ENCODE measurements at regions not wholly inside any gene's neighbourhood (a gene's known extent, or its start where the extent isn't known, plus 50 kb on each side); places are given as distances from the start of the nearest gene placed in this dataset.

DNA sequence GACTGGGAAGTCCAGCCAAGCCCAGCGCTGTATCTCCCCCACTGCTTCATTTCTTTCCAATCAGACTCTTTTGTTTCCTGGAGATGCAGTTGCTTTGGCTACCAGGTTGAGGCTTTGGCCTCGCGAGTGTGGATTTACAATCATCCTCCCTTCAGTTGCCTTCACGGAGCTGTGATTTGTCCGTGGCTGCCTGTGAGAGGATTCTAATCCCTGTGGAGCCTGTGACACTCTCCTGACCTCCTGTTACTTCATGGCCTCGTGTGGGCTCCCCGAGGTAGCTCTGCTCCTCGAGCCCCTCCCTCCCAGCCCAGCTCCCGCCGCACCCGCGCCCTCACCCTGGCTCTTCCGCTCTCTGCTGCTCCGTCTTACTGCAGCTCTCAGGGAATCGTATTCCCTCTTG, 107.2 kb upstream of the STC2 start:
- DNase-seq, result no peak
- Mint-ChIP-seq H3K4me3 (no peak overlapping the region), H3K9me3 (peaks cover 2% of the 10 kb centered on the region), H3K27ac (no peak overlapping the region), H3K27me3 (peaks cover 3% of the 10 kb centered on the region), H3K36me3 (no peaks in the 10 kb centered on the region), H3K4me1 (no peaks in the 10 kb centered on the region)
- no peak for ATAC-seq (ENCODE audit: low read depth)
- POLR2A ChIA-PET, result no interaction called here

DNA sequence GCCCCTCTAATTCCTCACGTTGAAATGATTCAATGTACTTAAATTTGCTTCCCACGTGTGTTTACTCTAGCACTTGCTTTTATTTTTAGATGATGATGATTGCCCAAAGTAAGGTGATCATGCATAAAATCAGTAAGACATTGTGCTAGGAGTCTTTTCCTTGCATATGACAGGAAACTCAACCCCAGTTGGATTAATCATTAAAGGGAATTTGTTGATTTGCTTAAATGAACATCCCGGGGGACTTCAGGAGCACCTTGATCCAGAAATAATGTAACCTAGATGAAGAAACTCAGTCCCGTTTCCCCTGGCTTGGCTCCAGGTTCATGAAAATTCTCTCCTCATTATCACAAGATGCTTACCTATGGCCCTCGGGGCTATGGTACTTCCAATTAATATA, 106.1 kb upstream of the STC2 start:
- ATAC-seq (ENCODE audit: low read depth) (no peak), DNase-seq (no peak)
- Mint-ChIP-seq H3K9me3 (peaks cover 2% of the 10 kb centered on the region), H3K4me1 (no peaks in the 10 kb centered on the region), H3K4me3 (no peak overlapping the region), H3K27ac (no peak overlapping the region), H3K27me3 (peaks cover 3% of the 10 kb centered on the region), H3K36me3 (no peaks in the 10 kb centered on the region)
- POLR2A ChIA-PET, result no interaction called here

DNA sequence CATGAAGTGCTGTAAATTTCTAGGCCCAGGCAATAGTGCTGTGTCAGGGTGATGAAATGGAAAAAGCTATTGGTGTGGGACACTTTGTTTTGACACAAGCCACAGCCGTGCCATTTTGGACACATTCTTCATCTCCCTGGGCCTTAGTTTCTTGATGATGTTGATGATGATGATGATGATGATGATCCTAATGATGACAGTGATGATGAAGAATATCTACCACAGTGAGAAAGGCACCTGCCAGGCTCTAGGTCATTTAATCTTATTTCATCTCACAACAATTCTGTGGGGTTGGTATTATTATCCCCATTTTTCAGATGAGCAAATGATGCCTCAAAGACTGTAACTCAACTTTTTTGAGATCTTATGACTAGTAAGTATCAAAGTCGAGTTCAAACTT, 102.2 kb upstream of the STC2 start:
- POLR2A ChIA-PET, result no interaction called here

DNA sequence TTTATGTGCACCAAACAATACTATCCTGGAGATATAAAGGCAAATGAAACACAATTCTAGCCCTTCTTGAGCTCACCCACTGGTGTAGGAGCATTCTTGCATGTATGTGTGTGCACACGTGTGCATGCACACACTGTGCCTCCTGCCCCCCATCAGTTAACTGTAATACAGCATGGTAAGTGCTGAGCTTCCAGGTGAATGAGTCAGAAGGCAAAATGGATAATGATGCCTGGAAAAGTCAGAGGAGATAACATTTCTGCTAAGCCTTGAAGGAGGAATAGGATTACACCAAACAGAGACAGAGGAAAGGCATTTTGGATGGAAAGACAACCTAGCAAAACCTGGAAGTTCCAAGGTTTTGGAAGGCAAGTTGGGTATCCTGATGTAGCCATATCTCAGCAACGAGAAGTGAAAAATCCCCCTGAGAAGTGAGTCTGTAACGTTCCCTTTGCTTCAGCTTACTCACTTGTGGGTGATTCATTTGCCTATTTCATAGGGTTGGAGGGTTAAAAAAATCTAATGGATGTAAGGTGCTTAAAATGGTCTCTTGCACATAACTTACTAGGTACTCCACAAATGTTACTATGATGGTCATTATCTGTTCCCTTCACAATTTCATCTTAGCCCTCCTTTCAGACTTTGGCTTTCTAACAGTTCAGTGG, 101.4 kb upstream of the STC2 start:
- Mint-ChIP-seq H3K27me3 (peaks cover 14% of the 10 kb centered on the region), H3K4me1 (no peaks in the 10 kb centered on the region), H3K9me3 (peaks cover 2% of the 10 kb centered on the region), H3K4me3 (no peak overlapping the region), H3K27ac (no peak overlapping the region), H3K36me3 (no peaks in the 10 kb centered on the region)
- no peak for ATAC-seq (ENCODE audit: low read depth)
- POLR2A ChIA-PET, result no interaction called here
- DNase-seq, result no peak

More for the DNA sequence above, 102.2 kb upstream of the STC2 start:
- DNase-seq (no peak), ATAC-seq (ENCODE audit: low read depth) (no peak)
- Mint-ChIP-seq H3K4me3 (no peak overlapping the region), H3K27me3 (peaks cover 14% of the 10 kb centered on the region), H3K36me3 (no peaks in the 10 kb centered on the region), H3K9me3 (no peaks in the 10 kb centered on the region), H3K27ac (no peak overlapping the region), H3K4me1 (no peaks in the 10 kb centered on the region)

DNA sequence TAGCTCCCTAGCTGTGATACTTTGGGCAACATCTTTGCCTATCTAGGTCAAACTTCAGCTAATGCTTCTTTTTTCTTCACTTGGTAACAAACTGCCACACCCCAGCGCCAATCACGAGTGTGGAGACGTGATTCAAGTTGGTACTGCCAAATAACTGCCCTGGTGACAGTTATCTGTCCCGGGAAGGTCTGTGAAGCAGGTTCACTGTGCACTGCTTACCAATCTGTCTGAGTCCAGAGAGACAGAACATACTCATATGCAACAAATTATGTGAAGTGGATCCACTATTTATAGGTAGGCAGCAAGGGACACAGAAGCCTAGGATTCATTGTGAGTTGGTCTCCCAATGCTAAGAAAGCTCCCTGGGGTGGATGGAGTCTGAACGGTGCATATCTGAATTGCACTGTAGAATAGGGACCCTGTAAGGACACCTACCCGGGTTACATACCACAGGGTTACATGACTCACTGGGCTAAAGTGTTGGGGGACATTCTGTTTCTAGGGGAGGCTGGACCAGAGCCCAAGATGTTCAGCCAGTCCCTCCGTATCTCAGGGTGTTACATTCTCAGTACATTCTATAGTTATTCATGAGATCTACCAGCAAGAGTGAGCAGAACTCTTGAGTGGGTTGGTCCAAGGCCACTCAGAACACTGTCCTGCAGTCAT, 95.4 kb upstream of the STC2 start:
- no peak for DNase-seq
- ATAC-seq (ENCODE audit: low read depth), result no peak
- Mint-ChIP-seq H3K36me3 (no peaks in the 10 kb centered on the region), H3K27me3 (peaks cover 11% of the 10 kb centered on the region), H3K4me3 (no peak overlapping the region), H3K27ac (no peak overlapping the region), H3K4me1 (no peaks in the 10 kb centered on the region), H3K9me3 (peaks cover 4% of the 10 kb centered on the region)
- POLR2A ChIA-PET, result no interaction called here

DNA sequence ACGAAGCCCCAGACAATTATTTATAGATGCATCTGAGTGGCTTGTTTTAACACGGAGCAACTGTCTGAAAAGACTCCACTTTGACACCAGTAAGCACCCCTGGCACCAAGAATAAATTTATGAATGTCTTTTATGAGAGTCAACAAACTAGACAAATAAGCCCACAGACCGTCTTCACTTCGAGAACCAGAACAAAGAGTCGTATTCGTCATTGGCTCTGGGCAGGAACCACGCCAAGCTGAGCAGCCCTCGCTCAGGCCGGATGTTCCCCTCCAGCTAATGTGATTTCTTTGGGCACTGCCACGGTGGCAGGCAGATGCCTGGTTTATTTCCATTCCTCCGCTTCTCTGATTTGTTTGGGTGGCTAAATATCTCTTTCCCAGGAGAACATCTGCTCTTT, 91.9 kb upstream of the STC2 start:
- no peaks in the 10 kb centered on the region for H3K36me3 Mint-ChIP-seq
- peaks cover 5% of the 10 kb centered on the region for H3K9me3 Mint-ChIP-seq
- POLR2A ChIA-PET, result no interaction called here
- no peak overlapping the region for H3K4me3 Mint-ChIP-seq
- no peak for DNase-seq
- no peaks in the 10 kb centered on the region for H3K27me3 Mint-ChIP-seq
- H3K4me1 Mint-ChIP-seq, result no peaks in the 10 kb centered on the region
- no peak for ATAC-seq (ENCODE audit: low read depth)
- H3K27ac Mint-ChIP-seq, result no peak overlapping the region

DNA sequence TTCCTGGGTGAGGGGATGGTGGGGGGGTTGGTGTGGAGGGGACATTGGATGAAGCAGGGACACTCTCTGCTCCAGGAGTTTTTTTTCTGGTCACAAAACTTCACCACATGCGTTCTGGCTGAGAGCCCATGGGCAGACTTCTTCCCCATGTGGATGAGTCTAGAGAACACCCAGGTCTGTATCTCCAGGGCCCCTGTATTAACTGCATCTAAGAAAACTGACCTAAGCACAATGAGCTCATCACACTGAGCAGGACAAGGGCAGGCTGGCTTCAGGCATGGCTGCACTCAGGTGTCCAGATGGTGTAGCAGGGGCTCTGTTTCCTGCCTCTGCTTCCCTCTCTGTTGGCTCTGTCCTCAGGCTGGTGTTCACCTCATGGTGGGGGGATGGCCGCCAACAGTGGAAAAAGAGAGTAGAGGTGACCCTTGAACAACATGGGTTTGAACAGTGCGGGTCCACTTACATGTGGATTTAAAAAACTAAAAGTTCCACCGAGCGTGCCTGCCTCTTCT, 85.3 kb upstream of the STC2 start:
- ATAC-seq (ENCODE audit: low read depth), result no peak
- Mint-ChIP-seq H3K9me3 (peaks cover 1% of the 10 kb centered on the region), H3K36me3 (no peaks in the 10 kb centered on the region), H3K27me3 (no peaks in the 10 kb centered on the region), H3K4me1 (no peaks in the 10 kb centered on the region), H3K27ac (no peak overlapping the region), H3K4me3 (no peak overlapping the region)
- no peak for DNase-seq
- POLR2A ChIA-PET, result no interaction called here

DNA sequence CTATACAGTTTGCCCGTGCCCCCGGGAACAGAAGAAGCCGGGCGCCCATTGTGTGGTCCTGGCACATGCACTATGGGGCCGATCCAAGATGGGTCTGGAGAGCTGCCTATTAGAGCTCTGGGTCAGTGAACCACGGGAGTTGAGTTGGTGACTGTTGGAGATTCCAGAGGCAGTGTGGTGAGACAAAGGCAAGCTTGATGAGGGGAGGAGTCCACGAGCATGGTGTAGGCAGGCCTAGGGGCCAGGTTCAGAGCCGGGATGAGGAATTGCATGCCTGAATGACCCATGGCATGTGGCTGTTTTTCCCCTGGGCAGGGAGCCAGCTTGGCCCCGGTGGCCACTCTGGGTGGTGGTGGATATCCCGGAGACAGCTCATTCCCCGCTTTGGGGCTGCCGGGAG, 84.4 kb upstream of the STC2 start:
- no peaks in the 10 kb centered on the region for H3K9me3 Mint-ChIP-seq
- no peak for ATAC-seq (ENCODE audit: low read depth)
- no peak overlapping the region for H3K4me3 Mint-ChIP-seq
- H3K4me1 Mint-ChIP-seq, result no peaks in the 10 kb centered on the region
- POLR2A ChIA-PET, result no interaction called here
- DNase-seq, result no peak
- H3K36me3 Mint-ChIP-seq, result no peaks in the 10 kb centered on the region
- no peaks in the 10 kb centered on the region for H3K27me3 Mint-ChIP-seq
- H3K27ac Mint-ChIP-seq, result no peak overlapping the region

DNA sequence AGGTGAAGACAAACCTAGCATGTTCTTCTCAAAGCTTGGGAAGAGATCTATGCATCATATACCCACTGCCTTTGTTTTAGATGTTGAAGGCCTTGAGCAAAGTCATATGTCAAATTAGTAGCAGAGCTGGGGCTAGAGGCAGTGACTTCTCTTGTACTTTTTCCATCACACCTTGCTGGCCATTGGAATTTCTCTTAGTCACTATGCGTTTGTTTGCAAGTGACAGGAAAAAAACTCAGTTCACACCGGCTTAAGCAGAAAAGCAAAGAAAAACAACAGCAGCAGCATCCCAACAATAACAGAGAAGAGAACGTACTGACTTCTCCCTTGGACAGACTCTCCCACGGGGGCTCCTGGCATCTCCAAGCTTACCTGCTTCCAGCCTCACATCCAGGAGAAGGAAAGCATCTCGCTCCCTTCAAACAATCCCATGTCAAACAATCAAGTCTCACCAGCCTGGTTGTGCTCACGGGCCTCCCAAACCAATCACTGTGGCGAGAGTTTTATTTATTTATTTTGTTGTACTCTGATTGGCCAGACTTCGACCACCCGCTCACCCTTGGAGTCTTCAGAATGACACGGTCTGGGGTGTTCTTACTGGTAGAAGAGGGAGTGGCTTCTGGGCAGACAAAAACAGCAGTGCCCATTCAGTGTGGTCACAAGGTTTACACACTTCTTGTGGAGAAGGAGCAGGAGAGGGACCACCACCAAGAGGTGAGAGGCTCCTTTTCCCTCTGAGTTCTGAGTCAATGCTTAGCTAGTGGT, 83.8 kb upstream of the STC2 start:
- no peak overlapping the region for H3K4me3 Mint-ChIP-seq

DNA sequence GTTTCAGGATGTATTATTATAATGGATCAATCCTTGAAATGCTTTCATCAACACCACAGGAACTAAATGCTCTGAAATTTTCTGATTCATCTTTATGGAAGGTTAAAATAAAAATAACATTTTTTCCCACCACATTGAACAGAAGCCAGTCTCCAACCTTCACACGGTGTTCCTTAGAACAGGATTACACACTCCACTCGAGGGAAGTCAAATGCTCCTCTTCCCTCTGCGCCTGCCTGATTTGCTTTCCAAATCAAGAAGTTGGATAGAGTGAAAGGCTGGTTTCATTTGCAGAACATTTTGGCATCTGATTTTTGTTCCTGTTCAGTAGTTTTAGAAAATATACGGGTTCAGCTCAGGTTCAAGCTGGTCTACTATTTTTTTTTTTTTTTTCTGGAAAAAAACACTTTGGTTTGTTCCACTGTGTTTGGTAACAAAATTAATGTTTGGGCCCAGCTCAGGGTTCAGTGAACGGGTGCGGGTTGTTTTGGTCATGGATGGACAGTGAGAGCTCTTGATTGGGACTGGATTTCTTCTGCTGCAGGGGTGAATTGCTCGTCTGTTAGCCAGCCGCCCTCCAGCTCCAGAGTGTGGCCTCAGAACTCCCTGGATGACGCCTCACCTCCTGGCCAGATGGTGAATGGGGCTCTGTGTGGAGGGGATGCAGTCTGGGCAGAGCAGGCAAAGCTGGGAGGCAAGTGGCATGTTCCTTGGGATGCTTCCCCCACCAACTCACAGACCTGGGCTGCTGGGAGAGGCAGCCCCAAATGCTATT, 82.4 kb upstream of the STC2 start:
- POLR2A ChIA-PET, result no interaction called here
- Mint-ChIP-seq H3K27ac (no peak overlapping the region), H3K4me3 (no peak overlapping the region)

More for the DNA sequence above, 83.8 kb upstream of the STC2 start:
- no peak overlapping the region for H3K27ac Mint-ChIP-seq
- no peaks in the 10 kb centered on the region for H3K27me3 Mint-ChIP-seq
- DNase-seq, result no peak
- no peak for ATAC-seq (ENCODE audit: low read depth)
- POLR2A ChIA-PET, result no interaction called here
- no peaks in the 10 kb centered on the region for H3K4me1 Mint-ChIP-seq
- no peaks in the 10 kb centered on the region for H3K9me3 Mint-ChIP-seq
- no peaks in the 10 kb centered on the region for H3K36me3 Mint-ChIP-seq

DNA sequence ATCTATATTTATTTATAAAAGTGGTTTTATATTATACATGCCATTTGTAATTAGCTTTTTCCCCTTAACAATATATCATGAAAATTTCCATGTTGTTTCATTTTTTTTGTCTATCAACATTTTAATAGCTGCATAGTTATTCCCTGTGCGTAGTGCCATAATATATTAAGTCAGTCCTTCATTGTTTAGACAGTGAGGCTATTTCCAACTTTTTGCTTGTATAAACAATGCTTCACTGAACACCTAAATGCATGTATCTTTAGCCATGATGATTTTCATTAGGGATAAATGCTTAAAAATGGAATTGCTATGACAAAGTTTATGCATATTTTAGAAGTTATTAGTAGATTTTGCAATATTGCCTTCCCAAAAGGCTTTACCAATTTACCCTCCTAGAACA, 80.7 kb upstream of the STC2 start:
- no peaks in the 10 kb centered on the region for H3K4me1 Mint-ChIP-seq
- H3K36me3 Mint-ChIP-seq, result no peaks in the 10 kb centered on the region
- POLR2A ChIA-PET, result no interaction called here
- H3K27ac Mint-ChIP-seq, result no peak overlapping the region
- no peaks in the 10 kb centered on the region for H3K9me3 Mint-ChIP-seq
- H3K27me3 Mint-ChIP-seq, result no peaks in the 10 kb centered on the region
- DNase-seq, result no peak
- ATAC-seq (ENCODE audit: low read depth), result no peak
- no peak overlapping the region for H3K4me3 Mint-ChIP-seq

More for the DNA sequence above, 82.4 kb upstream of the STC2 start:
- H3K4me1 Mint-ChIP-seq, result no peaks in the 10 kb centered on the region
- no peaks in the 10 kb centered on the region for H3K9me3 Mint-ChIP-seq
- H3K36me3 Mint-ChIP-seq, result no peaks in the 10 kb centered on the region
- ATAC-seq (ENCODE audit: low read depth) (no peak), DNase-seq (no peak)
- H3K27me3 Mint-ChIP-seq, result no peaks in the 10 kb centered on the region

DNA sequence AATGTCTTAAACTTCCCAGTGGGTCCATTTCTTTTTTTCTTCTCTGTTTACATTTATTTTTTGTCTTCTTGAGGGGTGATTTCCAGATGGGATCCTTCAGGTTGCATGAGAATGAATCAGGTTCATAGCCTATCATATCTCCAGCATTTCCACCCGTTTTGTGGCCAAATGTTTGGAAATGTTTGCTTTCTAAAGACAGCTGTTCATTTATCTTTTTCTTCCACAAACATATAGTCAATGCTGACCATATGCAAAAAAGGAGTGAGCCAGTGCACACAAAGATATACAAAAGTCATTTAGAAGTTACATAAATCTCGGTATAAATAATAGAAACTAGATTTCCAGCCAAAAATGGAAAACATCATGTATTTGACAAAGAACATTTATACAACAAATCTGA, 71.6 kb upstream of the STC2 start:
- ATAC-seq (ENCODE audit: low read depth) (no peak), DNase-seq (no peak)
- Mint-ChIP-seq H3K27me3 (peaks cover 3% of the 10 kb centered on the region), H3K9me3 (peaks cover 3% of the 10 kb centered on the region), H3K27ac (no peak overlapping the region), H3K4me1 (peaks cover 3% of the 10 kb centered on the region), H3K36me3 (no peaks in the 10 kb centered on the region), H3K4me3 (no peak overlapping the region)
- POLR2A ChIA-PET, result no interaction called here

DNA sequence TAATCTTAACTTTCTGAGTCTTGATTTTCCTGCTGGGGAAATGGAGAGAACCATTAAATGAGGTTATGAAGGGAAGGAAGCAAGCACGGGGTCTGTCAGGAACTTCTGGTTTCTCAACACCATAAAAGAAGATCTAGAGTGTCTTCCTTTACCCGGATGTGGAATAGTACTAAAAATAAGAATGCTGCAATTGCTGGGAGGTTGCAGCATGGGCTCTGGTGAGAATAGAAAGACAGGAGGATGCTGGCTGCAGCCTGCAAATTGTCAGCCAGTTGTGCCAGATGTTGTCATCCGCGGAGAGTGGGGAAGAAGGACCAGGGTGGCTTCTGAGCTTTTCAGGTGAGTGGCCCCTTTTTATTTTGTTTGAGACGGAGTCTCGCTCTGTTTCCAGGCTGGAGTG, 69.3 kb upstream of the STC2 start:
- no peak for DNase-seq
- H3K36me3 Mint-ChIP-seq, result no peaks in the 10 kb centered on the region
- peaks cover 3% of the 10 kb centered on the region for H3K4me1 Mint-ChIP-seq
- peaks cover 5% of the 10 kb centered on the region for H3K27me3 Mint-ChIP-seq
- peaks cover 3% of the 10 kb centered on the region for H3K9me3 Mint-ChIP-seq
- POLR2A ChIA-PET, result no interaction called here
- no peak overlapping the region for H3K27ac Mint-ChIP-seq
- no peak overlapping the region for H3K4me3 Mint-ChIP-seq
- ATAC-seq (ENCODE audit: low read depth), result no peak
